Activated CD4-positive, alpha-beta T cell treated with anti-CD3 and anti-CD28 coated beads, Interleukin-2, amount 50 U/mL, for 48 hours (primary cell): ENCODE measurements at regions not wholly inside any gene's neighbourhood (a gene's known extent, or its start where the extent isn't known, plus 50 kb on each side); places are given as distances from the start of the nearest gene placed in this dataset.
A peak's percentile ranks its signal among the peaks of the same experiment; 100 is the strongest.
"Not testable (repeated sequence)": the region's sequence is repeated elsewhere in the genome, so short reads cannot be mapped to it uniquely, and the experiment has no call there.

Experiments
- DNase-seq, 2 experiments: peaks; one replicate each; pipeline ENCODE4 v3.0.0-alpha.2; 2020

DNA sequence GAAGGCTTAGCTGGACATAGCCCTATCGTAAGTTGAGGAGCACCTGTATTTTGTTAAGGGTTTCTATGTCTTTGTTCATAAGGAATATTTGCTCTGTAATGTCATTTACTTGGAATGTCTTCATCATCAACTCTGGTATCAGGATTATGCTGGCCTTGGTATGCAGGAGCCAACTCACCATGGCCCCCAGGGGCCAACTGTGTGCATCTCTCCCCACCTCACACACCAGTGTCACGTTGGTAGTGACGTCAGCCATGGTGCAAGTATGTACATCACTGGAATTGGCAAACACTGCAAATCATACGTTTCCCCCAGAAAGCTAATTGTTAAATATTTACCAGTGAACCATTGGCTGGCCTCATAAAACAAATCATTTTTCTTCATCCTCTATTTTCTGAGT, 70.8 kb downstream of the YTHDF1 start:
- DNase-seq, result no peak

DNA sequence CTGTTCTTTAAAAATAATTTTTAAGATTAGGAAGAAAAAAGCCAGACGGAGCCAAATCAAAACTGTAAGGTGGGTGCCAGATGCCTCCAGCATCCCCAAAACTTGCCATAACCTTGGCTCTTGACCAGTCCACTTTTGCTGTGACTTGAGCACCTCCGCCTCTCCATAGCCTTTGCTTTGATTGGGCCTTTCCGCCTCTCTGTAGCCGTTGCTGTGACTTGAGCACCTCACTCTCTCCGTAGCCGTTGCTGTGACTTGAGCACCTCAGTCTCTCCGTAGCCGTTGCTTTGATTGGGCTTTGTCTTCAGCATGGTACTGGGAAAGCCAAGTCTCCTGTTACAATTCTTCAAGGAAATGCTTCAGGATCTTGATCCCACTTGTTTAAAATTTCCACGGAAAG, 73.0 kb downstream of the YTHDF1 start:
- no peak for DNase-seq

DNA sequence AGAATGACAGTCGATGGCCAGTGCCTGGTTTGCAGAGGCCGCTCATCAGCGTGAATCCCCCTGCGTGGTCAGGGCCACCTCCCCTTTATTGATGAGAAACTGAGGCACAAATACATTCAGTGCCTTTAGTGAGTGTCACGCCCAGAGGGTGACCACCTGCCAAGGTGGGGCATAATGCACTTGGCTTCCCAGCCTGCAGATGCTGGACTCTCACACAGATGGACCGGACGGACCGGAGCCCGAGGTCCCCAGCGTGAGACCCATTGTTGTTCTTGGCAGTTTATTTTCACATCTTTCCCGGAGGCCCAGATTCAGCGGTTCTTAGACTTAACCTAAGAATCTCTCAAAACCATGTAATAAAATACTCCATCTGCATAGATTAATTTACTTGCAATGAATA, 74.4 kb downstream of the YTHDF1 start:
- no peak for DNase-seq

DNA sequence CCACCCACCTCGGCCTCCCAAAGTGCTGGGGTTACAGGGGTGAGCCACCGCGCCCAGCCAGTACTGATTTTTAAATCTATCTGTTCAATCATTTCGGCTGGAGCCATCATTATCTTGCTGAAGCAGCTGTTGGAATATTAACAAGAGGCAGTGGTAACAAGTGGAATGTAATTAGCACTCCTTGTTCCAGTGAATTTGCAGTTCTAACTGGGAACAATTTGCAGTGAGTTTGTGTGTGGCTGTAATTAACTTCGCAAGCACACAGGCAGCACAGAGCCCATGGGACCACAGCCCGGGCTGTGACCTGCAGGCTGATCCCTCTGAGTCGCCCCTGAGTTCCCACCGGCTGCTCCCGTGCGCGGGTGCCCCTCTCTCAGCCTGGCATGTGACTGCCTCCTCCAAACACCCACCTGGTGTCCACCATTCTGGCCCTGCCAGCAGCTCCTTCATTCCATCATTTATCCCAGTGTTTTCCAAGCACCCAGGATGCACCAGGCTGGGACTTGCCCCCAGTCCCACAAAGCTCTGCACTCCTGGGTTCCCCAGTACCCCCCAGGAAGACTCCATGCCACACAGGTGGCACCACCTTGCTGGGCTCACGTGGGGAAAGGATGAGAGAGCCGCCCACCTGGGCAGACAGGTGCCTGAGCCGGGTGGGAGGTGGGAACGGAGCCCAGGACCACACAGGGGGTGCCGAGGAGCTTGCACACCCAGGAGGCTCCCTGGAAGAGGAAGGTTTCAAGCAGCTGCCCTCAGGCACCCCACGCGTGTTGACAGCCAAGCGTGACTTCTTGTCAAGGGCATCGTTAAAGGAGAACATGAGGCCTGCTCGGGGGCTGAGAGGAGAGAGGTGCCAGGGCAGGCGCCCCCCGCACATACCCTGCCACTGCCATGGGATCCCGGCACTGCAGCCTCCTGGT, 75.2 kb downstream of the YTHDF1 start:
- no peak for DNase-seq

DNA sequence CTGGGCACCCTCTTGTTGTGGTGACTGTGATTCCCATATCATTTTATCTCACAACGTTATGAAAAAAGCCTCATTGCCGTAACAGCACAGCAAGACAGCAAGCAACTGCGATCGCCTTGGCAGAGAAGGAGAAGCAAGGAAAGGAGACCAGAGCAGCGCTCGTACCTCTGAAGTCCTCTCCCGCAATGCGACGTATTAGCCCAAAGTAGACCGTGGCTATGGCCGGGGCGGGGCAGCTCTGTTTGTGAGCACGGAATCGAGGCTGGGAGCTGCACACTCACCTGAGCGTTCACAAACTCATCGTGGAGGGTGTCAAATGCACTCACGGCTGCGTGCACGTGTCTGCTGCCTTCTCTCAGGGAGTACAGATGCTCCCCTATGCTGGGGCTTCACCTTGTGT, 76.1 kb downstream of the YTHDF1 start:
- no peak for DNase-seq

DNA sequence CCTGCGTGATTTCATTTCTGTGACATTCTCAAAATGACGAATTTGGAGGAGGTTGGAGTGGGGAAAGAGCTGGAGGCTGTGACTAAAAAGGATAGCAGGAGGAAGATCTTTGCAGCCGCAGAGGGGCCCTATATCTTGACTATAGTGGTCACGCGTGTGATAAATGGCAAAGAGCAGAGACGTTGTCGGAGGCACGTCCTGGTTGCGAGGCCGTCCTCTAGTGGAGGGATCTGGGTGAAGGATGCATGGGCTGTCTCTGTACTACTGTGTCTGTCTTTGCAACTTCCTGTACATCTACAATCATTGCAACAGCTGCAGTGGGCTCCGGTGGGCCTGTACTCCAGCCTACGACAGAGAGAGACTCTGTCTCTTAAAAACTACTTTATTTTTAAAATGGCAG, 76.6 kb downstream of the YTHDF1 start:
- DNase-seq, result no peak

DNA sequence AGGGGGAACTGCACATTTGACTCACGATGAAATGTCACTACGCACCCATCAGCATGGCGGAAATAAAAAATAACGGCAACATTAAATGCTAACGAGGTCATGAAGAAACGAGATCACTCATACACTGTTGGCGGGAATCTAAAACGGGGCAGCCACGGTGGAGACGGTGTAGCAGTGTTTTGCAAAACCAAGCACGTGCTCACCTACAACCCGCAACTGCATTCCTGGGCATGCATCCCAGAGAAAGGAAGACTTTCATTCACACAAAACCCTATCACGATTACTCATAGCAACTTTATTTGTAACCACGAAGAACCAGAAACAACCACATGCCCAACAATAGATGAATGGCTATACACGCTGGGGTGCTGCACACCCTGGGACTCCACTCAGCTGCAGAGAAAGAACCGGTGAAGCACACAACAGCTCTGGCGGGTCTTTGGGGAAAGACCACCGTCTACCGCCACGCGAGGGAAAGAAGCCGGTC, 77.0 kb downstream of the YTHDF1 start:
- DNase-seq, result no peak

DNA sequence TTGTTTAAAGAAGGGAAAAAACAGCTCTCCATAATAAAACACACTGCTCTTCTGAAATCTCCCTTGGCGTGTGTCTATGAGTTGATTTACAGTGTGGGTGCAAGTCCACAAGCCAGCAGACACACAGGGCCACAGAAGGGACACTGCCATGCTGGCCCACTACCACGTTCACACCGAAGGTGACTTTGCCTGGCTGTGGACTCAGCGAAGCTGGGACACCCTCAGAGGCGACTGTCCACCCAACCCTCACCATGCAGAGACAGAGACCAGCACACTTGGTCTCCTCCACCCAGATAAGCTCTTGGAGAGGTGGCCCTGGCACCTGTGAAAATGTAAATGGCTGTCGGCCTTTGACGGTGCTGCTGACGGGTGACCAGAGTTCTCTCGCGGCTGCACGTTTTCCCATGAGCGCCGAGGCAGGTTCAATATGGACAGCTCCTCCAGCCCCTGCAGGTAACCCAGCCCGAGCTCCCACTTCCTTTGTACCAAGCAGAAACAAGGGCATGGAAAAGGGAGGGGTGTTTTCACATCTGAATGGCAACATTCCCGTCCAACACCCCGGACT, 78.0 kb downstream of the YTHDF1 start:
- DNase-seq, result no peak

DNA sequence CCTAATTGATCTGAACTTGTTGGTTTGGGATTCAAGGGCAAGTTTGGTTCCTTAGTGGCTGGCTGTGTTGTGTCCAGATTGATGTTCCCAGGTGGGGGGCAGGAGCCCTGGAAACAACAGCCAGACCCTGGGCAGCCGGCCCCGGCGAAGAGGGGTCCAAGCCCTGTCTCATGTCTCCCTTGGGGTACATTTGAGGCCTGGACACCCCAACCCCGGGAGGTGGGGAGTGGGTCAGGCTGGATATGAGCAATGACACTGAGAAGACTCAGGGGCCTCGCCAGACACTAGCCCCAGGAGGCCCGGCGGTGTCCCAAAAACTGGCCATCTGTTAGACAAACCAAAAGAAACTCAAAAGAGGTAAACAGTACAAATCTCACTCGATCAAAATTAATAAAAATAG, 79.6 kb downstream of the YTHDF1 start:
- DNase-seq, result no peak

DNA sequence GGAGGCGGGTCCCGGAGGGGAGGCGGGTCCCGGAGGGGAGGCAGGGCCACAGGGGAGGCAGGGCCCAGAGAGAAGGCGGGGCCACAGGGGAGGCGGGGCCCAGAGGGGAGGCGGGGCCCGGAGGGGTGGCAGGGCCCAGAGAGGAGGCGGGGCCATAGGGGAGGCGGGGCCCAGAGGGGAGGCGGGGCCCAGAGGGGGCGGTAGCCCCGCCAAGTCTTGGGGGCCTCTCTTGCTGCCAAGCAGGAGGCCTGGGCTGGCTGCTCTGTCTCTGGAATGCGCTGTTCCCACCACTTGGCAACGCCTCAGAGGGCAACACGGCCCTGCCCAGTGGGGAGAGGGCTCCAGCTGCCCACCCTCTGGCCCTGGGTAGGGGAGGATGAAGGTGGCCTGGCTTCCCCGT, 80.5 kb downstream of the YTHDF1 start:
- no peak for DNase-seq

DNA sequence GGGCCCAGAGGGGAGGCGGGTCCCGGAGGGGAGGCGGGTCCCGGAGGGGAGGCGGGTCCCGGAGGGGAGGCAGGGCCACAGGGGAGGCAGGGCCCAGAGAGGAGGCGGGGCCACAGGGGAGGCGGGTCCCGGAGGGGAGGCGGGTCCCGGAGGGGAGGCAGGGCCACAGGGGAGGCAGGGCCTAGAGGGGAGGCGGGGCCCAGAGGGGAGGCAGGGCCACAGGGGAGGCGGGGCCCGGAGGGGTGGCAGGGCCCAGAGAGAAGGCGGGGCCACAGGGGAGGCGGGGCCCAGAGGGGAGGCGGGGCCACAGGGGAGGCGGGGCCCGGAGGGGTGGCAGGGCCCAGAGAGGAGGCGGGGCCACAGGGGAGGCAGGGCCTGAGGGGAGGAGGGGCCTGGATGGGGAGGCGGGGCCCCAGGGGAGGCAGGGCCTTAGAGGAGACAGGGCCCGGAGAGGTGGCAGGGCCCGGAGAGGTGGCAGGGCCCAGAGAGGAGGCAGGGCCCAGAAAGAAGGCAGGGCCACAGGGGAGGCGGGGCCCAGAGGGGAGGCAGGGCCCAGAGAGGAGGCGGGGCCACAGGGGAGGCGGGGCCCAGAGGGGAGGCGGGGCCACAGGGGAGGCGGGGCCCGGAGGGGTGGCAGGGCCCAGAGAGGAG, 81.1 kb downstream of the YTHDF1 start:
- not testable (repeated sequence) for DNase-seq

DNA sequence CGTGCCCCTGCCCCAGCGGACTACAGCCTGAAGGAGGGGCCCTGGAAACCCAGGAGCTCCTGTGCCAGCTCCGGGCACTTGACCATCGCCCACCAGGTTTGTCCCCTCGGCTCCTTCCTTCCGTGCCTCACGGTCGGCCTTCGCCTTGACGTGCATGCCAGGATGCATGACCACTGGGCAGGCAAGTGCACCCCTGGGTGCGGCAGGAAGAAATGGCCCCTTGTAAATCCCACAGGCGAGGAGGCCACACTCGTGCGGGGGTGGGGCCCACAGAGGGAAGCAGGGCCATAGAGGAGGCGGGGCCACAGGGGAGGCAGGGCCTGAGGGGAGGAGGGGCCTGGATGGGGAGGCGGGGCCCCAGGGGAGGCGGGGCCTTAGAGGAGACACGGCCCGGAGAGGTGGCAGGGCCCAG, 81.7 kb downstream of the YTHDF1 start:
- DNase-seq, result peak; percentile 5 to 13

DNA sequence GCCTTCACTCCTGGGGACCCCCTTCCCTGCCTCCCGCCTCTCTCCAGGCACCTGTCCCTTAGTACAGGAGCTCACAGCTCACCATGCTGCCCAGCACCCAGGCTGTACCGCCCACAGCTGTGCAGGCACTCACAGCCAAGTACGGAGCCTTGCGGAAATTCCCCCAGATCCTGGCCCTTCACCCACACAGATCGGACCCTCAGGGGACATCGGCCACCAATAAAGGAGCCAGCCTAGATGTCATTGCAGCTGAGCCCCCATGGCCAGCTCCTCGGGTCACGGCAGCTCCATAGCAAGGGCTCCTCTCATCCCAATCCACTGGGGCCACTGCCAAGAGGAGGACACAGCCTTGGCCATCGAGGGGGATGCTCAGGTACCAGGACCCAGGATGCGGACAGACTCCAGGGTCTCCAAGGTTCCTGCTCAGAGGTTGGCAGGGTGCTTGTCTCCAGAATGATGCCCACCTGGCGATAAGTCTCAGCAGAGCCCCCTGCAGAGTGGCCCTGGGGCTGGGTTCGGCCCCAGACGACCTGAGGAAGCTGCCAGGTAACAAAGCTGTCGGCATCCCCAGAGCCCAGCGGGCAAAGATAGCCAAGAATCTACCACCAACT, 82.3 kb downstream of the YTHDF1 start:
- DNase-seq, result no peak

DNA sequence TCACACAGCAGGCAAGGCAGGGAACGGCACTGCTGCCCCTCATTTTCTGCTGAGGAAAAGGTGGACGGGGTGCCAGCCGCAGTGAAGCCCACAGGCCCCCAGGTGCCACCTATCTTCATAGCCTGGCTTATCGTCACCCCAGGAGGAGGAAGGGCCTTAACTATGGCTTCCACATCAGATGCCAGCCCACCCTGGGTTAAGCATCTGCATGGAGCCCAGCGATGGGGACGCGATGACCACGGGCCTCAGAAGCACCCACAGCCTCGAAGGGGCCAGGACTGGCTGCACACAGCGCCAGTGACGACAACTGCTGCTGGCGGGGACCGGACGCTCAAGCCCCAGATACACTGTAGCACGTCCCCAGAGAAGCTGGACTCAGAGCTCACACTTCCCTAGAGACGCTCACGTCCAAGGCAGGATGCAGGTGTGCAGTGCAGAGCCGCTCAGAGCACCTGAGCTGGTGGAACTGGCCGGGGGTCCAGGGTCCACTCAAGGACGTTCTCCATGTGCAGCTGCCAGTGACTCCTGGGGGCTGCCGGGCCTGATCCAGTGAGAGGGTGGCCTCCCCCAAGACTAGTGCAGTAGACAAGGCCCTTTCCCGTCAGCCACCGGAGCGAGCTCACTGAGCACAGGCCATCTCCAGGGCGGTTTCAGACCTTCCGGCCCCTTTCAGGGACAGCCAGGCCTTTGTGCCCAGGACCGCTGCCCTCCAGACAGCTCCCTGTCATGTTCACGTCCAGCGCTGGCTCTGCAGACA, 83.0 kb downstream of the YTHDF1 start:
- DNase-seq, result no peak

DNA sequence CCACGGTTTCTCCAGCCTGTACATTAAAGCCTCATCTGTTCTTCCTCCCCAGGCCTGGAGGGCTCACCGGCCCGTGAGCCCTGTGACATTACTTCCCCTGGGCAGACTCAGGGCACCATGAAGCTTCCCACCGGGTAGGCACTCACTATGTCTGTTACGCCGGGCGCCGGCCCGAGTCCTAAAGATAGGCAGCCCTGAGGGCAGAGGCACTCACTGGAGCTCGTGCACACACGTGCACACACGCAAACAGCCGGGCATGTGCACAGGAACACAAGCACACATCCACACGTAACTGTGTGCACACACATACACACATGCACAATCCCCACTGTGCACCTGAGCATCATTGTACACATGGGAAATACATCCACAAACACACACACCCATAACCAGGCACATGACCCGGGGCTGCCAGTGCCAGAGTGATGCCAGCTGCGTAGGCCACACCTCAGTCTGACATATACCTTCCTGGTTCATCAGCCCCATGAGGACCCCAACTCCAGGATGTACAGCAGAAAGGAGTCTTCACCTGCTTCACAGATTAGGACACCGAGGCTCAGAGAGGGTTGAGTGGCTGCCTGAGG, 83.7 kb downstream of the YTHDF1 start:
- DNase-seq, result no peak

DNA sequence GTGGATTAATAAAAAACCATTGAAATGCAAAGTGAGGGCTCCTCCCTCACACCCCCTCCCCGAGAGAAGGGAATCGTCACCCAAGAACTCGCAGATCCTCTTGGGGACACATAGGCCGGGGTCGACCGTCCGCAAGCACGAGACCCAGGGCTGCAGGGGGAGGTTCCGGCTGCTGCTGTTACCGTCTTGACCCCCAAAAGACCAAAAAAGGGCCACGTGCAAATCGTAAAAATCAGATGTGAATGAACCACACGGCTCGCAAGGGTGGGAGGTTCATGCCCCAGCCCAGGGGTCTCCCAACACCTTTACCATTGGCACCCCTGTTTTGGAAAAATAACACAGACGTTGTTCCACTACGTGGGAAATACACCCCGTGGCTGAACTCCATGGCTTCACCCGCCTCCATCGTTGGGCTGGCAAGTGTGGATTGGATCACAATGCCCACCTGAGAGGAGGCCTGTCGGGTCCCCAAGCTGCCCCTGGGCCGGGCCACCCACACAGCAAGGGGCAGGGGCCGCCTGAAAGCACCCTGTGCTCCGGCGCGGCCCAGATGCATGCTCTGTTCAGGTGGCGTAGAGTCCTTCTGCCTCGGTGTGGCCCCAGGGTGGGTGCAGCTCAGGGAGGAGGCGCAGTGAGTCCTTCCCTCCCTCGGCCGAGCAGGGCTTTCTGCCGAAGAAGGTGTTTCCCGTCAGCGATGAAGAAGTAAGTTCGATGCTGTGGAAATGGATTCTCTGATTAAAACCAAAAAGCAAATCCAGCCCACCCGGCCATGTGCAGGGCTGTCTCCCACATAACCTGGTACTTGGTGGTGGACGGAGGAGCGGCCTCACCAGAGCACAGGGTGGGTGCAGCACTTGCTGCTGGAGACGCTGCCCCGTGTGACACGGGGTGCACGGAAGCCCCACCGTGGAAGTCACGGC, 85.0 kb downstream of the YTHDF1 start:
- DNase-seq, result no peak

DNA sequence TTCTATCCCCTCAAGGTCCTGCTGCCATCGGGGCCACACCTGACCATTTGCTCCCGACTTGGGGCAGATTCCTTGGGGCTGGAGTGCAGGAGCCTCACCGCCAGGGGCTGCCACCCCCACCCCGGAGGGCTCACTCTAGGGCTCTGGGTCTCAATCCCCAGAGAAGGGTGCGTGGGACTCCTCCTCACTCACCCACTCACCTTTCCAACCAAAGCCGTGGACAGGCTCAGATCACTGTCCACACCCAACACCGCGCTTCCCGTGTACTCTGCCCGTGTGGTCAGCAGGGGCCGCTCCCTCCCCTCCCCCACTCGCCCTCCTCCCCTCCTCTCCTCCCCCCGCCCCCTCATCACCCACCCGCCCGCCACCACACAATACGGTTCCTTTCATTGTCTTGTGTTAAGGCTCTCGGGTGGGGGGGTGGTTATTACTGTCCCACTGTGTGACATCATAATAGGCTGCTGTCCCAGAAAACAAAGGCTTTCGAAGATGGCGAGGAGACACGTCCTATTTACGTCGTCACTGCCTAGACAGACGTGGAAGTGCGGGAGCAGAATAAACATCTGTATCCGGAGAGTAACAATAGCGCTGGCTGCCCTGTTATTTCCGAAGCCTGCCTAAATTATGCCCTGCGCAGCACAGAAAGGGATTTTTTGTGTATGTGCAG, 85.8 kb downstream of the YTHDF1 start:
- no peak for DNase-seq

DNA sequence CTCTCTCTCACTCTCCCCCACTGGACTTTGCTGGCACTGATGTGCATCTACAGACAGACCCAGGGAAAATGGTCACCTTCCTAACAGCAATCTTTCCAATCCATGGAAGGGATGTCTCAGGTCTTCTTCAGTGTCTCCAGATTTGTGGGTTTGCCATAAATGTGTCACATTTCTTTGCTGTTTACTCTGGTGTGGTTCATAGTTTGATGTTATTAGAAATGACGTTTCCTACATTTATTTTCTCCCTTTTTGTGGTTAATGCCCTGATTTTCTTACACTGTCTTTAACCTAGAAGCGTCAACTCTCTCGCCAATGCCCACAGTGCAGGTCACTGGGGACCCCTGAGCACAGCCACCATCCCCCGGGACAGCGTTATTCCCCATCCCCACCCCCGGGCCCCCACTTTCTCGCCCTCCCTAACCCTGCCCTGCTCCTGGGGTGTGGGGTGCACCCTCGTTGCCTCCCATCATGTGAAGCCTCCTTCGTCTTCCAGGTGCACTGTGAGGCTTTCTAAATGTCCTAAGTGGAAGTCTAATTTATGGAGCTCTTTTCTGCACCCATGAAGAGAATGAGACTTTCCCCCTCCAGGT, 86.5 kb downstream of the YTHDF1 start:
- DNase-seq, result no peak

DNA sequence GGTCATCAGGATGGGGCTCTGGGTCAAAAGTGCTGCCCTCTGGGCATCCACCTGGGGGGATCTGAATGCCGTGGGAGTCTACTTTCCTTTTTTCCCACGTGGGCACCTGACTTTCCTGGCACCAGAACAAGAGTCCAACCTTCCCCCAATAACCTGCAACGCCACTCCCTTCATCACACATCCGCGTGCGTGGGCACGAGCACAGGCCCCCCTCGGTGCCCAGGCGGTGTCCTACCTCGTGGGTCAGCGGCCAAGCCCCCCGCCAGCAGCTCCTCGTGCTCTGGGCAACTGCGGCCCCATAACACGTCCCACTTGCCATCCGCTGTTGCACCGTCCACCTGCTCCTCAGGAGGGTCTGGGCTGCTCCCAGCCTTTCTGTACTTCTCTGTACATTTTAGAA, 87.0 kb downstream of the YTHDF1 start:
- DNase-seq, result no peak

DNA sequence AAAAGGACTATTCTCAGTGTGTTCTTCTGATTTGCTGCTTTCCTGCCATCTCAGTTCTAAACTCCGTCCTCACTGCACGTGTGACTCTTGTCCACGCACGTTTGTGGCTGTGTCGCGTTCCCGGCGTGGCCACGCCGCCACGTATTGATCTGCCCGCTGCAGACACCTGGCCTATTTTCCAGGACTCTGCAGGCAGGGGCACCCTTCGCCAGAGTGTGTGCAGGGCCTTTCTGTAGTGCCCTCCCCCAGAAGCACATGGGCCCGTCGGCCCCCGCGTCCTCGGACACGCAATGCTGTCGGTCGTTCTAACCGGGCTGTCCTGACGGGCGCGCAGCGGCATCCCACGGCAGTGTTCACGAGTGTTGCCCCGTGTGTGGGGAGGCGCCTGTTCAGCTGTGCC, 87.6 kb downstream of the YTHDF1 start:
- no peak for DNase-seq
